Smooth muscle cell of the brain vasculature (primary cell): ENCODE measurements at regions not wholly inside any gene's neighbourhood (a gene's known extent, or its start where the extent isn't known, plus 50 kb on each side); places are given as distances from the start of the nearest gene placed in this dataset.
"Not testable (repeated sequence)": the region's sequence is repeated elsewhere in the genome, so short reads cannot be mapped to it uniquely, and the experiment has no call there.

Experiments
- DNase-seq: peaks from one replicate; pipeline ENCODE4 v3.0.0-alpha.2; 2012; ENCODE audit warnings: low read depth, low spot score

DNA sequence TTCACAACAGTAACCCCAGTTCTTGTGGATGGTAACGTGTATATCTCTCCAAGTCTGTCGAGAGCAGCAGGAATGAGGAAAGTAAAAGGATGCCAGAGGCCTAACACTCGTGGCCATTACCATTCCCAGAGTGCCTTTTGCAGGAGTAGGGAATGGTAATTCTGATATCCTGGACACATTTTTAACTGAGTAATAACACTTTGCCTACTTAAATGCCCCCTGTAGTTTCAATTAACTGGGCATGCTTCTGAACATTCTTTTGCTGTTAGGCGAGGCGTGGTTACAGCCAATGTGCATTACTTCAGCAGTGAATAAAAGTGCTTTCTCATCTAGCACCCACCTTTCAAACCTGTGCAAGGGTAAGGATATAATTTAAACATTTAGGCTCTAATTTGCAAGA, 258.5 kb upstream of the ADGRL2 start:
- no peak for DNase-seq

DNA sequence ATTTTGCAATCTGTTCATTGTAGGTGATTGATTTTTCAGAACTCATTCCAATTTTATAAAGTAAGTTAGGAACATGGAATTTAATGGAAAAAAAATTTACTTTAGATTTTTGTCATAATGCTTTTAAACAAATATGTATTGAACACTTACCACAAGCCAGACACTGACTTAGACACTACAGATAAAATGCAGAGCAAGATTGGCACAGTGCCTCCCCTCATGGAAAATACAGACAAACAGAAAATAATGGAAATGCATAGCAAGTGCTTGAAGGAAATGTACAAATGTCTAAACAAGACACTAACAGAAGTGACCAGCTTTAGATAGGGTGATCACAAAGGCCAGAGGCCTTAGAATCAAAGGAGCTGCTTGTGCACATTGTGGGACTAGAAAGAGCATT, 260.5 kb upstream of the ADGRL2 start:
- no peak for DNase-seq

DNA sequence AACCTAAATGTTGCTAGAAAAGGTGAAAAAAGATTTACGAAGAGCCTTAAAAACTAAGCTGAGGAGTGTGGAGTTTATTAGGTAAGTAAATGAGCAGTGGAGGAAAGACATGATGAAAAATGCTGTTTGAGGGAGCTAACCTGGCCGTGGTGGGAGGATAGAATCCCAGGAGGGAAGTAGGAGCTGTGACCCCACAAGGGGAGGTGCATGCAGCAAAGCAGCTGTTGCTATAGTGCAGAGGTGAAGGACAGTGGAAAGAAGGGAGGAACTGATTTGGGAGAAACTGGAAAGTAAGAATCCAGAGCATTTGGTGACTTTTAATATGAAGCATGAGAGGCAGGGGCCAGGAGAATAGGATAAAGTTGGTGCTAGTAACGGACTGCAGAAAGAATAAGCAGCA, 271.7 kb upstream of the ADGRL2 start:
- no peak for DNase-seq

DNA sequence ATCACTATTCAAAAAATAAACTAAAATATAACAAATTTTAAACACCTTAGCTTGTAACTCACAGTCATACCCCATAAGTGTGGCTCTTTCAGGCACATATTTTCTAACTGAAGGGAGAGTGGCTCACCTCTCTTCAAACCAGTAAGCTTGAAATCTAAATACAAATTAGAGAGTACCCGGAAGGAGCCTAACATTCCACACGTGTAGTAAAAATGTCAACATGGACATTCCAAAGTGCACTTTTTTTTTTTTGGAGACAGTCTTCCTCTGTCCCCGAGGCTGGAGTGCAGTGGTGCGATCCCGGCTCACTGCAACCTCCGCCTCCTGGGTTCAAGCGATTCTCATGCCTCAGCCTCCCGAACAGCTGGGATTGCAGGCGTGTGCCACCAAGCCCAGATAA, 275.6 kb upstream of the ADGRL2 start:
- no peak for DNase-seq

DNA sequence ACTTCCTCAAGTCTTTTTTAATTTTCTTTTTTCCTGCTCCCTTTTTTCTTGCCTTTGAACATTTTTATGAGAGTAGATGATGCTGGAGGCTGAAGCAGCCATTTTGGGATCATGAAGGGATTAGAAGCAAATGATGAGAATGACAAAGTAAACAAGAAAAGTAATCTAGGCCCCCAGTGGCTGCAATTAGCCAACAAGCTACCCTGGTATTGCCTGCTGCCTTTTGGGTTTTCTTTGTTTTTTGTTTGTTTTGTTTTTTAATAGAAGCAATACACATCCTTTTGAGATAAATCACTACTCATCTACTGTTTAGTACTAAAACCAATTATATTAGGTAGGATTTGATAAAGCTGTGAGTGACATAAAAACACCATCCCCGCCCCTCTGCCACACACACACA, 280.7 kb upstream of the ADGRL2 start:
- DNase-seq, result no peak

DNA sequence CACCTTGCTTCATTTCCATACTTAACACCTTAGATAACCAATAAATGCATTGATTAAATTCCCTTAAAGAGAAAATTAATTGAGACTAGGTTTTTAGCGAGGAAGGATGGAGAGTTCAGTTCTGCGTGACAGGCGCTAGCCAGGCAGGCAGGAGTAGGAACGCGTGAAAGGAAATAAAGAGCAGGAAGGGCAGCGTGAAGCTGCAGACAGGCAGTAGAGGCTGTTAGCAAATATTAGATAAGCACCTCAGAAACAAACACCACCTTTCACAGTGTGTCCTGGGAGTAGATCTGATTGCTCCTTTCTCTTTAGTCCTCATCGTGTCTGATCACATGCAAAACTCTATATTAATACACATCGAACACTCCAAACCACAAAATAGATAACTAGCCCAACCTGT, 282.7 kb upstream of the ADGRL2 start:
- no peak for DNase-seq

DNA sequence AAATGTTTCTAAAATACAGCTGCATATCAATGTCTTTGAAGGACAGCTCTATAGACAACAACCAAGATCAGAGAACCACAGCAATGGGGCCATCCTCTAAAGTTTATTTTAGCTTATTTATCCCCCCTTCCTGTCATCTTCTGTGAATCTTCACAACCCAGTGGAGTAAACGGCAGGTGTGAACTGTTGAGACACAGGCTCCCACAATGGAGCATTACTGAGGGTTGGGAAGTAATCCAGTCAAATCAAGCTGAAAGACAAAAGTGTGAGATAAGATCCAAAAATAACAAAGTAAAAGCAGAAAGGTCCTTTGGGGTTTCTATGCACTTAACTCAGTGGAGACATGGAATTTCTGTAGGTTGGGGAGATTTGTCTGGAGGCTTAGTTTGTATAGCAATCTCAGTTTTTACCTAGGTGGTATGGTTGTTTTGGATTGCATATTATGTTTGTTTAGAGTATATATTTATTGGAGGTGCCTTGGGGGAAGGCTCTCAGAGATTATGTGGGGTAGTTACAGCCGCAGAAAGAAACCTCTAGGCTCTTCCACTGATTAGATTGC, 286.9 kb upstream of the ADGRL2 start:
- no peak for DNase-seq

DNA sequence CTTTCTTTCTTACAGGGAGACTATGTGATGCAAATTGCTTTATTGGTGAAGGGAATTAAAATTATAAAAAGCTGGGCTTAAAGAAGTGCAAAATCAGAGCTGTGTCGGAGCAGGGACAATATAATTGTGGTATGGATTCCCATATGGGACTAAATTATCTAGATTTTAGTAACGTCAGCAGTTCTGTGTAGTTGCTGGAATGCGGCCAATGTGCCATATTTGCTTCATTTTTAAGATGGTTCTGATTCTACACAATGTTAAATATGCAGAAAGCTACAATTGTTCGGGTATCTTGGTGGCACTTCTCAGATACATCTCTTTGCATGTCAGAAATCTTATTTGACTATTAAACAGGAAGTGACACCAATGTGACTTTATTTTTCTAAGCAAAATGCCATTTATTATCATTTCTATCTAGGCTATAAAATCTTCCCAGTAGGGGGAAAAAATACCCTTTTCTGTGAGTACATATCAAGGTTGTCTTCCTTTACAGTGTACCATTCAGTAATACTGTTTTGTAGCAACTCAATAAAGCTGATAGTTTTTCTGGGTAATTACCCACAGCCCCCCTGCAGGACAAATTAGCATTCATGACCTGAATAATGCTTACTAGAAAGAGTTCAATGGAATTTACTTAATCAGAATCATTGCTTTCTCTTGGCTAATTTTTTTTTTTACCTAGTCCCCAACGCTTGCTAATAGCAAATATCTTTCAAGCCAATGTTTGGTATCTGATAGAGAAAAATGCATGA, 288.3 kb upstream of the ADGRL2 start:
- DNase-seq, result no peak

DNA sequence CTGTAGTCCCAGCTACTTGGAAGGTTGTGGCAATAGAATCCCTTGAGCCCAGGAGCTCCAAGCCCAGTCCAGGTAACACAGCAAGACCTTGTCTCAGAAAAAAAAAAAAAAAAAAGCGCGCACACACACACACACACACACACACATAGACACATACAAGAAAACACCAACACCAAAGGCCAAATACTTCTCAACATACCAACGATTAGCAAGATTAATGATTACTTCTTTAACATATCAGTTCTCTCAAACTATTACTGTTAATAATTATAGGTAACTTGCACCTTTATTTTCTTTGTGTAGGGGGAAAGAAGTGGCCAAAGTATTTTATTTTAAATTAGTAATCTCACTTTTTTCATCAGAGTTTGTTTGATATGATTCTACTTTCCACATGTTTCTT, 289.5 kb upstream of the ADGRL2 start:
- no peak for DNase-seq

DNA sequence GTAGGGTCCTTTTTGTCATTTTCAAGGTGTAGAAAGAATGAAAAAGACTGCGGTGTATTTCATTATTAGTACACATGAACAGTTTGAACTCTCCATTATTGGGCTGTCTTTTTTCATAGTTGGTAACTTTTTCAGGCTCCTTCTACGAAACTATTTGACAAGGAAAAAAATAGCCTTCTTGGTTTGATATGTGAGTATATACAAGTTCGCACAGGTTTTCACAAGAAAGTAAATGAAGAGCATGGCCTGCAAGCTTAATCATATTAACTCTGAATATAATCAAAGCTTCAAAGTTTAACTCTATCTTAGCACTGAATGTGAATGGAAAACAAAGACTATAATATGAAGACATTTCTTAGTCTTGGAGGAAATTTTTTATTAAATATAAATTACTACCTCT, 290.0 kb upstream of the ADGRL2 start:
- DNase-seq, result no peak

DNA sequence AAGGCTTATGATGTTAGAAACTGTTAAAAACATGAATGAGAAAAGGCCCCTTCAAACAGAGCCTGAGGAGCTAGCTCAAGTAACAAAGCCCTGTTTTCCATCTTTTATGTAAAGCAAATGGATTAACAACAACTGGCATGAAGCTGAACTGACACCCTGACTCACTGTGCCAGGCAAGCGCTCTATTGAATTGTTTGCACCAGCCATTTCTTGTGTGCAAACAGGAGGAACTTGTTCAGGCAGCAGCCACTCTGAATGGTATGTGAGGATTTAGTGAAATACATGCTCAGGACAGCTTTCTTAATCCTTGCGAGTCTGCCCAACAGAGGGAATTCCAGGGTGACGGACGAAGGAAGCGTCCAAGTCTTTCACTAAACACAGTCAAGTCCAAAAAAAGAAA, 291.1 kb upstream of the ADGRL2 start:
- no peak for DNase-seq

DNA sequence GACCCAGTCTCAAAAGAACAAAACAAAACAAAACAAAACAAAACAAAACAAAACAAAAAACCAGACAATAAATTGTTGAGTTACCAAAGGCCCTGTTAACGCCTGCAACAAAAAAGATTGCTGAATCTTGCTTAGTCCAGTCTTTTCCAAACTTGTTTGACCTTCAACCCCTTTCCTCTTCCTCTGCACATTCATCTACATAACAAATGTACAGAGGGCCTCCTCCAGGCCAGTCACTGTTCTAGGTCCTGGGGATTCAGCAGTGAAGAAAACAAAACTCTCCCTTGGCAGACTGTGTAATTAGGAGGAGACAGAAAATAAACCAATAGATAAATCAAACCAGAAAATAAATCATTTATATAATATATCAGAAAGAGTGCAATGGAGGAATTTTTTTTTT, 294.0 kb upstream of the ADGRL2 start:
- DNase-seq, result no peak

DNA sequence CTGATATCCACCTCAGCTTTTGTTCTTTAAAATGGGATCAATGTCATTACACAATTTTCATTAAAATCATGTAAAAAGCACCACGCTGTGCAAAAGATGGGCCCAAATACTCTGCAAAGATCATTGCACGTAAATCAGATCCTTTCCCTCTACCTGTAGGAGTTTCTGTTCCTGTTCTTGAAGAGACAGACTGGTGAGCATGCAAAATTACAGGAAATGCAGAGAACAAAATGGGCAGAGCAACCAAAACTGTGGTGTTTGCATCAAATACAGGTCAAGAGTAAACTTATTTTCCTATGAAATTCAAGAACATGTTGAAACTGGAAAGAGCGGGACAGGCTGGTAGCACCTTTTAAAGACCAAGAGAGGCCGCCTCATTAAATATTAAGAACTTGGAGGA, 294.9 kb upstream of the ADGRL2 start:
- no peak for DNase-seq

DNA sequence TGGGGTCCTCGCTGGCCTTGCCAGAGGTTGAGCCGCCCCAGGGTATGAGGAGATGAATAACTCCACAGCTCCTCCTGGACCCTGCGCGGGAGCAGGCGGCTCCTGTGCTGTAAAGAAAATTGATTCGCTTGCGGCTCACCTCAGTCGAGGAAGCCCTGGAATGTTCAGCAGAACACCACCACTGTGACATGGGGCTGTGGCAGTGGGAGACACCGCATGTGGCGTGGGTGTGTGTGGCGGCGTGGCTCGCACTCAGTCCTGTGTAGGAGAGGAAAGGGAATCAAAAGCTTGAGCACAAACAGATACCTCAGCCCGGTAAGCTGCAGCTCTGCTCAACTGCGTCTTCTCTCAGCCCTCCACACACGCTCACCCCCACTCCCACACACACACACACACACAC, 295.9 kb upstream of the ADGRL2 start:
- DNase-seq, result not testable (repeated sequence)

DNA sequence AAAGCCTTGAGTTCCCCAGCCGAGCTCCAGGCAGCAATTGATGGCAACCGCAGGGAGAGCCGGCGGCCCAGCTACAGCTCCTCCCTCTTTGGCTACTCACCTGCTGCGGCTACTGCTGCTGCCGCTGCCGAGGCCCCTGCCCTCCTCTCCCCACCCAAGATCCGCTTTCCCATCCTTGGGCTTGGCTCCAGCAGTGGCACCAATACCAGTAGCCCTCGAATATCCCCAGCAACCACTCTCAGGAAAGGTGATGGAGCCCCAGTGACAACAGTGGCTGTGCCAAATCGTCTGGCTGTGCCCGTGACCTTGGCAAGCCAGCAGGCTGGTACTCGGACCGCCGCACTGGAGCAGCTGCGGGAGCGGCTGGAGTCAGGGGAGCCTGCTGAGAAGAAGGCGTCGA, 298.0 kb upstream of the ADGRL2 start:
- not testable (repeated sequence) for DNase-seq

DNA sequence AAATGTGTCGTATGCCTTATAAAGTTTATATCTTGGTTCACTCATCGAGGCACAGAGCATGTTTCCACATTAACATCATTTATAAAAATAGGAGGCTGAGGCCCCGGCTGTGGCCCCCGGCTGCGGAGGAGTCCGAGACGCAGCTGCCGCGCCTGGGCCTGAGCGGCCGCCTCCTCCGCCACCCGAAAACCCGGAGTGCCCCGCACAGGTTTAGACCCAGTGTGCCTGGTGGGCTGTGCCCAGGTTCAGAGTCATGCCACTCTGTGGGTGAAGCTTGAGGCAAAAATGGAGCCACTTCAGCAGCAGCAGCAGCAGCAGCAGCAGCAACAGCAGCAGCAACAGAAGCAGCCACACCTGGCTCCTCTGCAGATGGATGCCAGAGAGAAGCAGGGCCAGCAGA, 299.2 kb upstream of the ADGRL2 start:
- not testable (repeated sequence) for DNase-seq

DNA sequence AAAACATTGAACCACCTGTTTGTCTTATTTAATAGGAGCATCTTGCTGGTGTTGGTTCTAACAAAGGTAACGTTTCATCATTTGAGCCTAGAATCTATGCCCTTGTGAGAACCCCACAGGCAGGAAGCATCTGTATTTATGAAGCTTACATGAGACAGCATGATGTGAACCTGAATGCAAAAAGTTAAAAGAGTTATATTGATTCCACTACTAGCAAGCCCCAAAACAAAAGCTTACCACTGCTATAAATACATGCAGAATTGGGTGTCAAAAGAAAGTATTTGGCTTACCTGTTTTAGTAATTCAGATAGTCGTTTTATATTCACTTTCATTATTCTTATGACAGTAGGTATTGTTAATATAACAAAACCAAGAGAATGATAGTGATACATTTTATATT, 301.2 kb upstream of the ADGRL2 start:
- no peak for DNase-seq

DNA sequence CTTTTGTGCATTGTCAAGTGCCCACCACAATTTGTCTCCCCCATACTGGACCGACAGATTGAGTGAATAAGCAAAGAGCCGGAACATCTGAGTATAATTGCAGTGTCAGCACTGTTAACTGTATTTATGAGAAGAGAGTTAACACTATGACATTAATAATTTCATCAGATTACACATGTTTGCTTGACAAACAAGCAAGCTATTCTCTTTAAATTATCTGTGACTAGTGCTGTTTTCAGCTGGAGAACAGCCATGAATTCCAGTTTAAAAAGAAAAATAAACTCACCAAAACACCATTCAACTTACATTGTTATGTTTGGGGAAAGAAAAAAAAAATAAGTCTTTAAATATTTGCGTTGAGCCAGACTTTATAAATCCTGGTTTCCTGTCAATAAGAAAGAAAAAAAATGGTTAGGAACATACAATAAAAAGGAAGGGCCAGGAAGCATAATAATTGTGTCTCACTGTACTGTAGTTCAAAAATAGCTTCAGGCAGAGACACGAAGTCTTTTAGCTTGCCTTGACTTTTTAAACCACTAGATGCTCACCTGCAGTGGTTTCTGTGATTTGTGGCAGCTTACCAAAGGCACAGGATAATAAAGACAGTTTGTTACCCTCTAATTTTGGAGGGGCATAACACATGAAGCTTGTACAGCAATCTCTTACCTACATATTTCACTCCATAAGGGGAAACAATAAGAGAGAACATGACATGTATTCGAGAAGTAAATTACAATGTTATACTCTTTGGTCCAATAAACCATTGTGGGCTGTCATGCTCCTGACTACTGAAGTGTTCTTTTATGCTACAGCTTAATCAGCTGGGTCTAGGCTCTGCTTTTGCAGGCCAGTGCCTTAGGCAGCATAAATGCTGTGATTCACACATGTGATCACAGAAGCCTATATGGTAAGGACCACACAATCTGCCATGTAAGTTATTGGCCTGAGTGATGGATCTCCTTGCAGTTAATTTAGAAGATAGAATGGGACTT, 302.0 kb upstream of the ADGRL2 start:
- no peak for DNase-seq

DNA sequence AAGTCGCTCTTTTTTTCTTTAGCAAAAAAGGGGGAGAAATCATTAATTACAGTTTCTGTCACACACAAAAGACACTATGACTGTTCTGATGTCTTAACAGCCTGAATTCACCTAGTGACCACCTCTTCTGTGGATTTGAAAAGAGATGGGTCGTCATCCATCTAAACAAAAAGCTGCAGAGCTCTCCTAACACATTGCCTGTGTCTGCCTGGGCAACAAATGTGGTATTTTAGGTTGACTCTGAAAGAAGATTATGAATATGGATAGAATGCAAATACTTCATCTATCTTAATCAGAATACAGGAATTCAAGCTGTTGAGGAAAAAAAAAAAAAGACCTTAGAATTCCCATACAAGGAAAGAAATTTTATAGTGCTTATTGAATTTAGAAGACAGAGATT, 304.4 kb upstream of the ADGRL2 start:
- no peak for DNase-seq

DNA sequence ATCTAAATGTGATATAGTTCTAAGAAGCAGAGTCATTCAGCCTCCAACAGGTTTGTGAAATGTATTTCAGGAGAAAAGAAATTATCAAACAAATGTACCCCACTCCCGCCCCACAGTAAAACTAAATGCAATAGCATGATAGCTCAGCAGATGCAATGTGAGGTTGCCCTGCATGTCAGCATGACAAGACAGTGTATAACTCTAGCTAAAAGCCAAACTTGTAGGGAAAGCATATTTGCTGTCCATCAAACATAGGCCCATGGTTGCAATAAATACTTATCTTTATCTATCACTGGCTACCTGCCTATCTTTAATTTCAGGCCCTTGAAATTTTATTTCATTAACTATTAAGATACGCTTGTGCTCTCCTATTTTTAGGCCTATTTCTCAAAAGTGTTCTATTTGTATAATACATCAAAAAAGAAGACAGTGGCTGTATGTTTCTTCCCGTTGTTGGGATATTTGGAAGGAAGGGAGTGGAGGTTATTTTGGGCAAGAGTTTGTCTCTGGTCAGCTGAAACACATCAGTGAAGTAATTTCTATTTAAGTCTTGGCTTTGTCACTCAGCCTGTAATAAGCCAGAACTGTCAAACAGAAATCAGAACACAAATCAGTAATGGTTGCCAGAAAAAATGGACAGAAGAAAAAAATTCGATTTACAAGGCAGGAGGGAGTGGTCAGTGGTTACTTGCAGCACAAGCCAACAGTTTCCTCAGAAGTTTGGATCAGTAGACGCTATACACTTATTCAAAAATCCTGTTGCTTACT, 307.4 kb upstream of the ADGRL2 start:
- DNase-seq, result no peak

DNA sequence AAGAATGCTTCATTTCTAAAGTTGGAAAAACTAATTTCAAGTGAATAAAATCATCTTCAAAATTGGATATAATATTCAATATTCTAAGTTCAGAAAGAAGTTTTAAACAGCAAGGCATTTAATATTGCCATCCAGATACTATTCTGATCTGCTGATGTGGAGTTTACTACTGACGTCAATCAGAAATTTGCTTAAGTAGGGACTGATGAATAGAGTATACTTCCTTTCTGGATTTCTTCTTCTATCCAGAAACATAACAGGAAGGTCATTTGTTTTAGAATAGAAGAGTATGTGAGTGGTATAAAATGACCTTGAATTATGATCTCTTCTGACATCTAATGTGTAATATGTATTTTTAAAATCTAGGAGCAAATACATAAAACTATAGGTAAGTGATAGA, 308.1 kb upstream of the ADGRL2 start:
- DNase-seq, result no peak

DNA sequence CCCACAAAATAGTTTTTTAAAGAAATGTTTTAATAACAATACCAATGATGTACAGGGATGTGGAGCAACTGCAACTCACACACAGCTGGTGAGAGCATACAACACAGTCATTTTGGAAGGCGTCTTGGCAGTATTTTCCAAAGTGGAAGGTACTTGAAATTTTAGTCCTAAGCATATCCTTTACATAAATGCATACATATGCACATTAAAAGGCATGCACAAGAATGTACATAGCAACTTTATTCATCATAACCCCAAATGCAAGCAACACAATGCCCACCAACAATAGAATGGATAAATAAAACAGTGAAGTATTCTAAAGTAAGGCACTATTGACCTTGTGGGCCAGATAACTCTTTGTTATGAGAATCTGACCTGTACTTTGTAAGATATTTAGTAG, 310.1 kb upstream of the ADGRL2 start:
- DNase-seq, result no peak
